Right lobe of liver (tissue), 6 donors: ENCODE measurements at regions not wholly inside any gene's neighbourhood (a gene's known extent, or its start where the extent isn't known, plus 50 kb on each side); places are given as distances from the start of the nearest gene placed in this dataset.

ENCODE experiments used
- ATAC-seq, 4 donors: fragments of 200-7000 bp; cut with Tn5 transposase; one replicate each; pipeline ENCODE4 v1.9.1; 2020; ENCODE audit warnings: mild to moderate bottlenecking in 4 of 4, moderate library complexity in 4 of 4
- DNase-seq, 3 donors: peaks; one replicate each; pipeline ENCODE4 v3.0.0-alpha.2; 2020
- H3K27ac ChIP-seq, 3 donors: fragments of 200-600 bp; one replicate each; pipeline ENCODE4 v1.8.0; 2022
- H3K27me3 ChIP-seq, 2 donors: fragments of 200-600 bp; one replicate each; pipeline ENCODE4 v1.8.0; 2022
- H3K36me3 ChIP-seq, 4 donors: fragments of 200-600 bp; sonication (generic) in 1 of 4; one replicate each; pipeline versions ENCODE4 v1.5.1 to v1.8.0; 2017 to 2022; ENCODE audit warnings: control low read depth in 1 of 4
- H3K4me1 ChIP-seq, 4 donors: fragments of 200-600 bp; sonication (generic) in 1 of 4; one replicate each; pipeline versions ENCODE4 v1.5.1 to v1.8.0; 2017 to 2022; ENCODE audit warnings: control low read depth in 1 of 4
- H3K4me3 ChIP-seq, 3 donors: fragments of 200-600 bp; one replicate each; pipeline ENCODE4 v1.8.0; 2022
- H3K9me3 ChIP-seq, 4 donors: fragments of 200-600 bp; sonication (generic) in 1 of 4; one replicate each; pipeline versions ENCODE4 v1.5.1 to v1.8.0; 2017 to 2022; ENCODE audit warnings: control low read depth in 1 of 4
- CTCF ChIP-seq, 4 donors: fragments of 200-600 bp in 3 of 4; fragments of 450-650 bp in 1 of 4; IDR thresholded peaks; one replicate each; pipeline versions ENCODE4 v1.5.1 to v1.8.0; 2016 to 2022; ENCODE audit warnings: antibody characterized with exemption in 4 of 4, mild to moderate bottlenecking in 2 of 4
- POLR2A ChIP-seq: fragments of 450-650 bp; IDR thresholded peaks from one replicate; pipeline ENCODE4 v1.6.1; 2017; ENCODE audit warnings: antibody characterized with exemption, mild to moderate bottlenecking
- WGBS: methylation state at CpG from one replicate; pipeline ENCODE4 v1.1.6; 2018; ENCODE audit warnings: low coverage, low lambda C conversion rate; ENCODE audit not compliant: insufficient coverage; ENCODE audit errors: missing lambda C conversion rate; 5-methylcytosine and 5-hydroxymethylcytosine counted together
- intact Hi-C, 2 donors: fragments of 100-400 bp; cut with DNase I; formaldehyde crosslinking; loops; one replicate each; pipeline versions ENCODE4 v1.11.2 to v1.14.1; 2022
- donor health status: DM: no; HTN: yes; CAD: no.
- donor health status: DM: no; HTN: no; CAD: no.
- donor health status: DM: no; HTN: no; CAD: no.
- donor health status: DM: no; HTN: yes; CAD: no.
- donor health status: DM: no; HTN: yes; CAD: no.

- H3K9me3 ChIP-seq, result no peaks in the 10 kb centered on the region
- intact Hi-C loops, result no loop called here
- no peak for DNase-seq
- no peak overlapping the region for H3K27ac ChIP-seq
- no peaks in the 10 kb centered on the region for H3K27me3 ChIP-seq
- ATAC-seq, result no peak
- H3K4me1 ChIP-seq, result no peaks in the 10 kb centered on the region
- WGBS, result 83% methylated on average over 3 of the region's 3 CpGs
- no peak for TF ChIP-seq POLR2A
- TF ChIP-seq CTCF (IDR thresholded peaks at IDR 0.05), result no peak
- no peak overlapping the region for H3K4me3 ChIP-seq
- H3K36me3 ChIP-seq, result no peaks in the 10 kb centered on the region
These were observed 228.7 kb upstream of the ANKRD50 start for GRCh38 chr4:124941267-124941666.

GRCh38 chr4:124940387-124940786 lies 227.9 kb upstream of the ANKRD50 start:
- DNase-seq (no peak), ATAC-seq (peak; percentile 19 to 69 (median 46))
- Histone ChIP-seq H3K36me3 (no peaks in the 10 kb centered on the region), H3K4me3 (no peak overlapping the region), H3K4me1 (no peaks in the 10 kb centered on the region), H3K27ac (no peak overlapping the region), H3K9me3 (no peaks in the 10 kb centered on the region), H3K27me3 (no peaks in the 10 kb centered on the region)
- 22% methylated on average over 3 of the region's 3 CpGs for WGBS
- intact Hi-C loops, result no loop called here
- TF ChIP-seq CTCF (IDR thresholded peaks at IDR 0.05), result no peak
- no peak for TF ChIP-seq POLR2A

GRCh38 chr4:124939908-124940307 lies 227.4 kb upstream of the ANKRD50 start:
- no peak for ATAC-seq
- H3K4me3 ChIP-seq, result no peak overlapping the region
- 56% methylated on average over 1 of the region's 1 CpG for WGBS

GRCh38 chr4:124938836-124939235 lies 226.3 kb upstream of the ANKRD50 start:
- TF ChIP-seq POLR2A, result no peak
- TF ChIP-seq CTCF (IDR thresholded peaks at IDR 0.05), result no peak
- H3K27me3 ChIP-seq, result no peaks in the 10 kb centered on the region
- intact Hi-C loops, result no loop called here
- no peaks in the 10 kb centered on the region for H3K9me3 ChIP-seq
- H3K4me1 ChIP-seq, result no peaks in the 10 kb centered on the region
- ATAC-seq (no peak), DNase-seq (no peak)
- H3K36me3 ChIP-seq, result no peaks in the 10 kb centered on the region
- no peak overlapping the region for H3K27ac ChIP-seq
- H3K4me3 ChIP-seq, result no peak overlapping the region
- 80% methylated on average over 1 of the region's 1 CpG for WGBS

More at GRCh38 chr4:124939908-124940307, 227.4 kb upstream of the ANKRD50 start:
- TF ChIP-seq CTCF (IDR thresholded peaks at IDR 0.05), result no peak
- TF ChIP-seq POLR2A, result no peak
- Histone ChIP-seq H3K4me1 (no peaks in the 10 kb centered on the region), H3K9me3 (no peaks in the 10 kb centered on the region), H3K27me3 (no peaks in the 10 kb centered on the region), H3K27ac (no peak overlapping the region), H3K36me3 (no peaks in the 10 kb centered on the region)
- no peak for DNase-seq
- intact Hi-C loops, result no loop called here

GRCh38 chr4:124937993-124938392 lies 225.5 kb upstream of the ANKRD50 start:
- Histone ChIP-seq H3K4me3 (no peak overlapping the region), H3K36me3 (no peaks in the 10 kb centered on the region), H3K9me3 (no peaks in the 10 kb centered on the region), H3K27ac (no peak overlapping the region), H3K27me3 (no peaks in the 10 kb centered on the region), H3K4me1 (no peaks in the 10 kb centered on the region)
- ATAC-seq (no peak), DNase-seq (no peak)
- intact Hi-C loops, result no loop called here
- no peak for TF ChIP-seq POLR2A
- TF ChIP-seq CTCF (IDR thresholded peaks at IDR 0.05), result no peak
- WGBS, result 61% methylated on average over 4 of the region's 5 CpGs
